Kidney epithelial cell (primary cell): ENCODE measurements at regions not wholly inside any gene's neighbourhood (a gene's known extent, or its start where the extent isn't known, plus 50 kb on each side); places are given as distances from the start of the nearest gene placed in this dataset.

Experiments used
- DNase-seq: peaks from one replicate; pipeline ENCODE4 v3.0.0-alpha.2; 2010; ENCODE audit warnings: low read depth
- H3K27me3 ChIP-seq: 2 replicates; pipeline ENCODE4 v1.6.0; 2011; ENCODE audit warnings: low read length; ENCODE audit not compliant: control insufficient read depth, insufficient read depth
- H3K36me3 ChIP-seq: 2 replicates; pipeline ENCODE4 v1.5.1; 2011; ENCODE audit warnings: low read length; ENCODE audit not compliant: control insufficient read depth, insufficient read depth
- H3K4me3 ChIP-seq: 2 replicates; pipeline ENCODE4 v1.5.1; 2011; ENCODE audit warnings: low read depth, mild to moderate bottlenecking, control low read depth, low read length
- CTCF ChIP-seq: IDR thresholded peaks from 2 replicates; pipeline ENCODE4 v1.5.1; 2011; ENCODE audit warnings: mild to moderate bottlenecking, moderate library complexity, low read length, control low read depth, inconsistent platforms; ENCODE audit not compliant: insufficient read depth, poor library complexity, severe bottlenecking

GRCh38 chr4:179125870-179126269 lies 1683.6 kb upstream of the AGA start:
- DNase-seq, result no peak
- Histone ChIP-seq H3K27me3 (no peaks in the 10 kb centered on the region), H3K36me3 (no peaks in the 10 kb centered on the region), H3K4me3 (no peak overlapping the region)
- TF ChIP-seq CTCF, result no peak

- DNase-seq, result no peak
- Histone ChIP-seq H3K27me3 (no peaks in the 10 kb centered on the region), H3K4me3 (no peak overlapping the region), H3K36me3 (no peaks in the 10 kb centered on the region)
- no peak for TF ChIP-seq CTCF
Observed at GRCh38 chr4:179128299-179128698, 1686.1 kb upstream of the AGA start.

- DNase-seq, result no peak
- Histone ChIP-seq H3K36me3 (no peaks in the 10 kb centered on the region), H3K4me3 (no peak overlapping the region), H3K27me3 (no peaks in the 10 kb centered on the region)
- TF ChIP-seq CTCF, result no peak
Observed at GRCh38 chr4:179130122-179130714, 1688.0 kb upstream of the AGA start.

- Histone ChIP-seq H3K4me3 (no peak overlapping the region), H3K27me3 (no peaks in the 10 kb centered on the region), H3K36me3 (no peaks in the 10 kb centered on the region)
- DNase-seq, result peak; percentile 57
- no peak for TF ChIP-seq CTCF
Observed at GRCh38 chr4:179145746-179146525, 1703.7 kb upstream of the AGA start.

- no peak for TF ChIP-seq CTCF
Observed at GRCh38 chr4:179151770-179152169, 1709.5 kb upstream of the AGA start.

More at GRCh38 chr4:179151770-179152169, 1709.5 kb upstream of the AGA start:
- H3K27me3 ChIP-seq, result no peaks in the 10 kb centered on the region
- no peak for DNase-seq
- H3K4me3 ChIP-seq, result no peak overlapping the region
- H3K36me3 ChIP-seq, result no peaks in the 10 kb centered on the region
